ENCODE measurements at regions not wholly inside any gene's neighbourhood (a gene's known extent, or its start where the extent isn't known, plus 50 kb on each side); places are given as distances from the start of the nearest gene placed in this dataset.

- TF ChIP-seq GATA3 (IDR thresholded peaks at IDR 0.05; ENCODE audit: low read depth, low read length) (no peak), GATA2 (IDR thresholded peaks at IDR 0.05; ENCODE audit: low read depth, low read length) (no peak)
Observed at GRCh38 chr18:1018181-1018681, 113.6 kb downstream of the ADCYAP1 start.

- TF ChIP-seq GATA2 (IDR thresholded peaks at IDR 0.05; ENCODE audit: low read depth, low read length) (no peak), GATA3 (IDR thresholded peaks at IDR 0.05; ENCODE audit: low read depth, low read length) (no peak)
Observed at GRCh38 chr18:1019191-1019590, 114.5 kb downstream of the ADCYAP1 start.

GRCh38 chr18:1020731-1021344 is 116.2 kb downstream of the ADCYAP1 start:
- TF ChIP-seq GATA3 (IDR thresholded peaks at IDR 0.05; ENCODE audit: low read depth, low read length) (no peak), GATA2 (IDR thresholded peaks at IDR 0.05; ENCODE audit: low read depth, low read length) (no peak)

GRCh38 chr18:1026930-1027329 is 122.3 kb downstream of the ADCYAP1 start:
- TF ChIP-seq GATA2 (IDR thresholded peaks at IDR 0.05; ENCODE audit: low read depth, low read length) (no peak), GATA3 (IDR thresholded peaks at IDR 0.05; ENCODE audit: low read depth, low read length) (no peak)

GRCh38 chr18:1034971-1035370 is 130.3 kb downstream of the ADCYAP1 start:
- TF ChIP-seq GATA3 (IDR thresholded peaks at IDR 0.05; ENCODE audit: low read depth, low read length) (no peak), GATA2 (IDR thresholded peaks at IDR 0.05; ENCODE audit: low read depth, low read length) (no peak)

GRCh38 chr18:1036926-1037325 is 132.3 kb downstream of the ADCYAP1 start:
- TF ChIP-seq GATA3 (IDR thresholded peaks at IDR 0.05; ENCODE audit: low read depth, low read length) (no peak), GATA2 (IDR thresholded peaks at IDR 0.05; ENCODE audit: low read depth, low read length) (no peak)

- TF ChIP-seq GATA3 (IDR thresholded peaks at IDR 0.05; ENCODE audit: low read depth, low read length): no peak
- TF ChIP-seq GATA2 (IDR thresholded peaks at IDR 0.05; ENCODE audit: low read depth, low read length): no peak
Observed at GRCh38 chr18:1037776-1038175, 133.1 kb downstream of the ADCYAP1 start.

GRCh38 chr18:1039421-1039820 is 134.8 kb downstream of the ADCYAP1 start:
- no peak for TF ChIP-seq GATA2 (IDR thresholded peaks at IDR 0.05; ENCODE audit: low read depth, low read length)
- TF ChIP-seq GATA3 (IDR thresholded peaks at IDR 0.05; ENCODE audit: low read depth, low read length): no peak

GRCh38 chr18:1045658-1046057 is 141.0 kb downstream of the ADCYAP1 start:
- no peak for TF ChIP-seq GATA3 (IDR thresholded peaks at IDR 0.05; ENCODE audit: low read depth, low read length)
- no peak for TF ChIP-seq GATA2 (IDR thresholded peaks at IDR 0.05; ENCODE audit: low read depth, low read length)

- TF ChIP-seq GATA2 (IDR thresholded peaks at IDR 0.05; ENCODE audit: low read depth, low read length) (no peak), GATA3 (IDR thresholded peaks at IDR 0.05; ENCODE audit: low read depth, low read length) (no peak)
Observed at GRCh38 chr18:1047406-1047805, 142.7 kb downstream of the ADCYAP1 start.

- TF ChIP-seq GATA3 (IDR thresholded peaks at IDR 0.05; ENCODE audit: low read depth, low read length) (no peak), GATA2 (IDR thresholded peaks at IDR 0.05; ENCODE audit: low read depth, low read length) (no peak)
Observed at GRCh38 chr18:1048032-1048431, 143.4 kb downstream of the ADCYAP1 start.

GRCh38 chr18:1049173-1049572 is 144.5 kb downstream of the ADCYAP1 start:
- TF ChIP-seq GATA3 (IDR thresholded peaks at IDR 0.05; ENCODE audit: low read depth, low read length): no peak
- TF ChIP-seq GATA2 (IDR thresholded peaks at IDR 0.05; ENCODE audit: low read depth, low read length): no peak

- TF ChIP-seq GATA2 (IDR thresholded peaks at IDR 0.05; ENCODE audit: low read depth, low read length): no peak
- TF ChIP-seq GATA3 (IDR thresholded peaks at IDR 0.05; ENCODE audit: low read depth, low read length): no peak
Observed at GRCh38 chr18:1050012-1050657, 145.5 kb downstream of the ADCYAP1 start.

GRCh38 chr18:1052301-1052700 is 147.6 kb downstream of the ADCYAP1 start:
- no peak for TF ChIP-seq GATA2 (IDR thresholded peaks at IDR 0.05; ENCODE audit: low read depth, low read length)
- no peak for TF ChIP-seq GATA3 (IDR thresholded peaks at IDR 0.05; ENCODE audit: low read depth, low read length)
